ENCODE measurements at regions not wholly inside any gene's neighbourhood (a gene's known extent, or its start where the extent isn't known, plus 50 kb on each side); places are given as distances from the start of the nearest gene placed in this dataset.

GRCh38 chr3:28186748-28187147 is 54.7 kb upstream of the CMC1 start:
- Histone ChIP-seq H3K4me1 (ENCODE audit: low read length) (no peaks in the 10 kb centered on the region), H3F3A (ENCODE audit: insufficient read depth, low read length) (no peaks in the 10 kb centered on the region), H3K9me3 (replicated peaks; ENCODE audit: insufficient read depth, low read length) (no peaks in the 10 kb centered on the region), H3K79me2 (ENCODE audit: low read length) (no peaks in the 10 kb centered on the region), H3K36me3 (replicated peaks; ENCODE audit: insufficient read depth, low read length) (no peaks in the 10 kb centered on the region), H3K27ac (ENCODE audit: low read length) (no peak overlapping the region), H3K4me2 (ENCODE audit: low read depth, low read length) (no peak overlapping the region), H3K9me2 (replicated peaks; ENCODE audit: insufficient read depth, low read length) (no peaks in the 10 kb centered on the region), H3K27me3 (replicated peaks; ENCODE audit: insufficient read depth, low read length) (no peaks in the 10 kb centered on the region), H3K4me3 (ENCODE audit: low read length) (no peak overlapping the region), H2AFZ (ENCODE audit: low read length) (no peak overlapping the region), H3K9ac (ENCODE audit: low read length) (no peak overlapping the region), H4K20me1 (ENCODE audit: insufficient read depth, low read length) (no peaks in the 10 kb centered on the region)
- DNase-seq: no peak
- TF ChIP-seq, protein P1, sequence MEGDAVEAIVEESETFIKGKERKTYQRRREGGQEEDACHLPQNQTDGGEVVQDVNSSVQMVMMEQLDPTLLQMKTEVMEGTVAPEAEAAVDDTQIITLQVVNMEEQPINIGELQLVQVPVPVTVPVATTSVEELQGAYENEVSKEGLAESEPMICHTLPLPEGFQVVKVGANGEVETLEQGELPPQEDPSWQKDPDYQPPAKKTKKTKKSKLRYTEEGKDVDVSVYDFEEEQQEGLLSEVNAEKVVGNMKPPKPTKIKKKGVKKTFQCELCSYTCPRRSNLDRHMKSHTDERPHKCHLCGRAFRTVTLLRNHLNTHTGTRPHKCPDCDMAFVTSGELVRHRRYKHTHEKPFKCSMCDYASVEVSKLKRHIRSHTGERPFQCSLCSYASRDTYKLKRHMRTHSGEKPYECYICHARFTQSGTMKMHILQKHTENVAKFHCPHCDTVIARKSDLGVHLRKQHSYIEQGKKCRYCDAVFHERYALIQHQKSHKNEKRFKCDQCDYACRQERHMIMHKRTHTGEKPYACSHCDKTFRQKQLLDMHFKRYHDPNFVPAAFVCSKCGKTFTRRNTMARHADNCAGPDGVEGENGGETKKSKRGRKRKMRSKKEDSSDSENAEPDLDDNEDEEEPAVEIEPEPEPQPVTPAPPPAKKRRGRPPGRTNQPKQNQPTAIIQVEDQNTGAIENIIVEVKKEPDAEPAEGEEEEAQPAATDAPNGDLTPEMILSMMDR (IDR thresholded peaks at IDR 0.05; ENCODE audit: low read length): no peak
- TF ChIP-seq EZH2 (optimal IDR thresholded peaks at IDR 0.05; ENCODE audit: low read depth, low read length) (no peak), EZH2phosphoT487 (IDR thresholded peaks at IDR 0.05; ENCODE audit: low read length) (no peak)

DNA sequence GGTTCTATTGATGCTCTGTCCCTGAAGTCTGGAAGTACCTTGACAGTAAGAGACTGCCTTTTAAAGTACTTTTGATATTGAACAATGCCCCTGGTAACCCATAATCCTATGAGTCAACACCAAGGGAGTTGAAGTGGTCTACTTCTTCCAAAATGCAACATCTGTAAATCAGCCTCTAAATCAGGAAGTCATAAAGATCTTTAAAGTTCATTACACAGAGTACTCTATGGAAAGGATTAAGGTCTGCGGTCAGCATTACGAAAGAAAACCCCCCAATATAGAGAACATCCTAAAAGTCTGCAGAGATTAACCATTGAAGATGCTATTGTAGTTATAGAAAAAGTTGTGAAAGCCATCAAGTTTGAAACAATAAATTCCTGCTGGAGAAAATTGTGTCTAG is 52.7 kb upstream of the CMC1 start:
- Histone ChIP-seq H3K36me3 (replicated peaks; ENCODE audit: insufficient read depth, low read length) (no peaks in the 10 kb centered on the region), H3K27me3 (replicated peaks; ENCODE audit: insufficient read depth, low read length) (no peaks in the 10 kb centered on the region), H3K9me3 (replicated peaks; ENCODE audit: insufficient read depth, low read length) (no peaks in the 10 kb centered on the region), H3K79me2 (ENCODE audit: low read length) (no peaks in the 10 kb centered on the region), H3K4me3 (ENCODE audit: low read length) (no peak overlapping the region), H3K9me2 (replicated peaks; ENCODE audit: insufficient read depth, low read length) (no peaks in the 10 kb centered on the region), H3K4me2 (ENCODE audit: low read depth, low read length) (no peak overlapping the region), H3K9ac (ENCODE audit: low read length) (no peak overlapping the region), H3K27ac (ENCODE audit: low read length) (no peak overlapping the region), H4K20me1 (ENCODE audit: insufficient read depth, low read length) (no peaks in the 10 kb centered on the region), H3K4me1 (ENCODE audit: low read length) (no peaks in the 10 kb centered on the region), H3F3A (ENCODE audit: insufficient read depth, low read length) (no peaks in the 10 kb centered on the region), H2AFZ (ENCODE audit: low read length) (no peak overlapping the region)
- DNase-seq: no peak
- TF ChIP-seq EZH2phosphoT487 (IDR thresholded peaks at IDR 0.05; ENCODE audit: low read length) (no peak), EZH2 (optimal IDR thresholded peaks at IDR 0.05; ENCODE audit: low read depth, low read length) (no peak)
- TF ChIP-seq, protein P1 (IDR thresholded peaks at IDR 0.05; ENCODE audit: low read length): no peak

GRCh38 chr3:28191363-28191762 is 50.1 kb upstream of the CMC1 start:
- Histone ChIP-seq H4K20me1 (ENCODE audit: insufficient read depth, low read length) (no peaks in the 10 kb centered on the region), H3K27me3 (replicated peaks; ENCODE audit: insufficient read depth, low read length) (no peaks in the 10 kb centered on the region), H3K4me2 (ENCODE audit: low read depth, low read length) (no peak overlapping the region), H3K4me3 (ENCODE audit: low read length) (no peak overlapping the region), H3F3A (ENCODE audit: insufficient read depth, low read length) (no peaks in the 10 kb centered on the region), H3K9me2 (replicated peaks; ENCODE audit: insufficient read depth, low read length) (no peaks in the 10 kb centered on the region), H2AFZ (ENCODE audit: low read length) (no peak overlapping the region), H3K79me2 (ENCODE audit: low read length) (no peaks in the 10 kb centered on the region), H3K27ac (ENCODE audit: low read length) (no peak overlapping the region), H3K4me1 (ENCODE audit: low read length) (no peaks in the 10 kb centered on the region), H3K9ac (ENCODE audit: low read length) (no peak overlapping the region), H3K9me3 (replicated peaks; ENCODE audit: insufficient read depth, low read length) (no peaks in the 10 kb centered on the region), H3K36me3 (replicated peaks; ENCODE audit: insufficient read depth, low read length) (no peaks in the 10 kb centered on the region)
- no peak for DNase-seq
- TF ChIP-seq EZH2 (optimal IDR thresholded peaks at IDR 0.05; ENCODE audit: low read depth, low read length) (no peak), EZH2phosphoT487 (IDR thresholded peaks at IDR 0.05; ENCODE audit: low read length) (no peak)
